ENCODE measurements at regions not wholly inside any gene's neighbourhood (a gene's known extent, or its start where the extent isn't known, plus 50 kb on each side); places are given as distances from the start of the nearest gene placed in this dataset.

DNA sequence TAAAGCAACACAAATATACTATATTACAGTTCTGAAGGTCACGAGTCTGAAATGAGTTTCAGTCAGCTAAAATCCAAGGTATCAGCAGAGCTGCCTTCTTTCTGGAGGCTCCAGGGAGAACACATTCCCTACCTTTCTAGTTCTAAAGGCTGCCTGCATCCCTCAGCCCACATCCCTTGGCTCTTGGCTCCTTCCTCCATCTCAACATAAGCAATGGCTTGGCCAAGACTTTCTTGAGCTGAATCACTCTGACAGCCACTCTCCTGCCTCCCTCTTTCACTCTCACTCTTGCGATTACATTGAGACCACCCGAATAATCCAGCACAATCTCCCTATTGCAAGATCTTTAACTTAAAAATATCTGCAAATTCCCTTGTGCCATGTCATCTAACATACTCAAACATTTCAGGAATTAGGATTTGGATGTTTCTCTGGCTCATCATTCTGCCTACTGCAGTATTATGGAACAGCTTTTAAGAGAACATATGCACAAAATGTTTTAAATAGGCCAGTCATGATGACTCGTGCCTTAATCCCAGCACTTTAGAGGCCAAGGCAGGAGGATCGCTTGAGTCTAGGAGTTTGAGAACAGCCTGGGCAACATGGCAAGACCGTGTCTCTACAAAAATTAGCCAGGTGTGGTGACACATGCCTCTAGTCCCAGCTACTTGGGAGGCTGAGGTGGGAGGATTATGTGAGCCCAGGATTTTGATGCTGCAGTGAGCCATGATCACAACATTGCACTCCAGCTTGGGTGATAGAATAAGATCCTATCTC is 144.2 kb upstream of the VSTM2A start (continued):
- TF ChIP-seq, protein P1, sequence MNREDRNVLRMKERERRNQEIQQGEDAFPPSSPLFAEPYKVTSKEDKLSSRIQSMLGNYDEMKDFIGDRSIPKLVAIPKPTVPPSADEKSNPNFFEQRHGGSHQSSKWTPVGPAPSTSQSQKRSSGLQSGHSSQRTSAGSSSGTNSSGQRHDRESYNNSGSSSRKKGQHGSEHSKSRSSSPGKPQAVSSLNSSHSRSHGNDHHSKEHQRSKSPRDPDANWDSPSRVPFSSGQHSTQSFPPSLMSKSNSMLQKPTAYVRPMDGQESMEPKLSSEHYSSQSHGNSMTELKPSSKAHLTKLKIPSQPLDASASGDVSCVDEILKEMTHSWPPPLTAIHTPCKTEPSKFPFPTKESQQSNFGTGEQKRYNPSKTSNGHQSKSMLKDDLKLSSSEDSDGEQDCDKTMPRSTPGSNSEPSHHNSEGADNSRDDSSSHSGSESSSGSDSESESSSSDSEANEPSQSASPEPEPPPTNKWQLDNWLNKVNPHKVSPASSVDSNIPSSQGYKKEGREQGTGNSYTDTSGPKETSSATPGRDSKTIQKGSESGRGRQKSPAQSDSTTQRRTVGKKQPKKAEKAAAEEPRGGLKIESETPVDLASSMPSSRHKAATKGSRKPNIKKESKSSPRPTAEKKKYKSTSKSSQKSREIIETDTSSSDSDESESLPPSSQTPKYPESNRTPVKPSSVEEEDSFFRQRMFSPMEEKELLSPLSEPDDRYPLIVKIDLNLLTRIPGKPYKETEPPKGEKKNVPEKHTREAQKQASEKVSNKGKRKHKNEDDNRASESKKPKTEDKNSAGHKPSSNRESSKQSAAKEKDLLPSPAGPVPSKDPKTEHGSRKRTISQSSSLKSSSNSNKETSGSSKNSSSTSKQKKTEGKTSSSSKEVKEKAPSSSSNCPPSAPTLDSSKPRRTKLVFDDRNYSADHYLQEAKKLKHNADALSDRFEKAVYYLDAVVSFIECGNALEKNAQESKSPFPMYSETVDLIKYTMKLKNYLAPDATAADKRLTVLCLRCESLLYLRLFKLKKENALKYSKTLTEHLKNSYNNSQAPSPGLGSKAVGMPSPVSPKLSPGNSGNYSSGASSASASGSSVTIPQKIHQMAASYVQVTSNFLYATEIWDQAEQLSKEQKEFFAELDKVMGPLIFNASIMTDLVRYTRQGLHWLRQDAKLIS (CRISPR knock-in tag; IDR thresholded peaks at IDR 0.05; ENCODE audit: borderline replicate concordance), result no peak
- TF ChIP-seq KAT7 (CRISPR knock-in tag; IDR thresholded peaks at IDR 0.05; ENCODE audit: borderline replicate concordance) (no peak), ZBTB21 (CRISPR knock-in tag; IDR thresholded peaks at IDR 0.05; ENCODE audit: borderline replicate concordance) (no peak), FOXK1 (CRISPR knock-in tag; IDR thresholded peaks at IDR 0.05) (no peak), ZNF317 (CRISPR knock-in tag; IDR thresholded peaks at IDR 0.05; ENCODE audit: borderline replicate concordance, low read depth) (no peak), MYBL2 (CRISPR knock-in tag; IDR thresholded peaks at IDR 0.05) (no peak), NFE2L1 (CRISPR knock-in tag; IDR thresholded peaks at IDR 0.05) (no peak), NR1H2 (CRISPR knock-in tag; IDR thresholded peaks at IDR 0.05) (no peak)
- TF ChIP-seq, protein P2, sequence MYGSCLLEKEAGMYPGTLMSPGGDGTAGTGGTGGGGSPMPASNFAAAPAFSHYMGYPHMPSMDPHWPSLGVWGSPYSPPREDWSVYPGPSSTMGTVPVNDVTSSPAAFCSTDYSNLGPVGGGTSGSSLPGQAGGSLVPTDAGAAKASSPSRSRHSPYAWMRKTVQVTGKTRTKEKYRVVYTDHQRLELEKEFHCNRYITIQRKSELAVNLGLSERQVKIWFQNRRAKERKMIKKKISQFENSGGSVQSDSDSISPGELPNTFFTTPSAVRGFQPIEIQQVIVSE (CRISPR knock-in tag; IDR thresholded peaks at IDR 0.05; ENCODE audit: borderline replicate concordance), result no peak

DNA sequence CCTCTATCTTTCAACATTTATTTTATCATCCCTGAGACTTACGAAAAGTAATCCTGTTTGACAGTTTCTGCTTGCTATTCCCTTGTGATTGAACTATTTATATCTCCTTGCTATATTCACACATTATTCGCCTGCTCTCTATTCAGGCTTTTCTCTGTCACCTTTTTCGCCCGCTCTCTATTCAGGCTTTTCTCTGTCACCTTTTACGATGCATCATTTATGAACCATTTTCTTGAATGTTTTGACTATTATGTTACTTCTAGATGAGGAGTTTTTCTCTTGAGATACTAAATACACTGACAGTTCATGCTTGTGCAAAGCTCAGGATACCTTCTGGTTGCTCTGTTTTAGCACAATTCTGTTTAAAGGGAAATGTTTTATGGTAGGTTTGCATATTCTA is 143.3 kb upstream of the VSTM2A start:
- peaks cover 11% of the 10 kb centered on the region for H3K9me3 Mint-ChIP-seq
- no peaks in the 10 kb centered on the region for H3K4me1 Mint-ChIP-seq
- no peak overlapping the region for H3K4me3 Mint-ChIP-seq
- ChIA-PET POLR2A (no interaction called here), CTCF (no interaction called here)
- no peak overlapping the region for H3K27ac Mint-ChIP-seq
- no peaks in the 10 kb centered on the region for H3K27me3 Mint-ChIP-seq (ENCODE audit: low read depth)
- TF ChIP-seq, protein P3, sequence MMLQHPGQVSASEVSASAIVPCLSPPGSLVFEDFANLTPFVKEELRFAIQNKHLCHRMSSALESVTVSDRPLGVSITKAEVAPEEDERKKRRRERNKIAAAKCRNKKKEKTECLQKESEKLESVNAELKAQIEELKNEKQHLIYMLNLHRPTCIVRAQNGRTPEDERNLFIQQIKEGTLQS (CRISPR knock-in tag; conservative IDR thresholded peaks at IDR 0.05), result no peak
- TF ChIP-seq TEAD4 (CRISPR knock-in tag; IDR thresholded peaks at IDR 0.05) (no peak), ELF4 (CRISPR knock-in tag; IDR thresholded peaks at IDR 0.05; ENCODE audit: low read depth) (no peak), HMGA2 (CRISPR knock-in tag; IDR thresholded peaks at IDR 0.05) (no peak)
- no peak for ATAC-seq
- DNase-seq (ENCODE audit: low spot score), result no peak
- H3K36me3 Mint-ChIP-seq, result peaks cover under 1% of the 10 kb centered on the region; the same call in 1 of the 2 replicates

DNA sequence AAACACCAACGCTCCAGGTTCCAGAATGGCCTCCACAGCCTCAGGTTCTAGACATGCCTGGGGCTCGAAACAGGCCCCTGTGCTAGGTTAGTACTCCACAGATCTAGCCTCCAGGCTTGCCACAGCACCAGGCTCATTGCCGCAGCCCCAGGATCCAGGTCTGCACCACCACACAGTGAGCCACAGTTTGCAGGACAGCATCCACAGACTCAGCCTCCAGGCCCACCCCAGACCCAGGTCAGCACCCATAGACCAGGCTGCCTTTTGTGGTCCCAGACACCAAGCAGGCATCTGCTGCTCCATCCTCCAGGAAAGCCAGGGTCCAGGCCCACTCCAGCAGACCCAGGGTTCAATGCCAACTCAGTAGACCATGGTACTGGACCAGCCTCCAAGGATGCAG is 132.3 kb upstream of the VSTM2A start:
- Mint-ChIP-seq H3K9me3 (peaks cover 65% of the 10 kb centered on the region), H3K4me3 (no peak overlapping the region), H3K27me3 (ENCODE audit: low read depth) (no peaks in the 10 kb centered on the region; the same call in 1 of the 2 replicates), H3K4me1 (no peaks in the 10 kb centered on the region), H3K27ac (no peak overlapping the region), H3K36me3 (peaks cover 13% of the 10 kb centered on the region)
- POLR2A ChIA-PET, result no interaction called here
- ATAC-seq, result no peak
- CTCF ChIA-PET, result no interaction called here
- DNase-seq (ENCODE audit: low spot score), result no peak
- TF ChIP-seq ZNF219 (CRISPR knock-in tag; IDR thresholded peaks at IDR 0.05; ENCODE audit: borderline replicate concordance), result no peak
- TF ChIP-seq, protein P4, sequence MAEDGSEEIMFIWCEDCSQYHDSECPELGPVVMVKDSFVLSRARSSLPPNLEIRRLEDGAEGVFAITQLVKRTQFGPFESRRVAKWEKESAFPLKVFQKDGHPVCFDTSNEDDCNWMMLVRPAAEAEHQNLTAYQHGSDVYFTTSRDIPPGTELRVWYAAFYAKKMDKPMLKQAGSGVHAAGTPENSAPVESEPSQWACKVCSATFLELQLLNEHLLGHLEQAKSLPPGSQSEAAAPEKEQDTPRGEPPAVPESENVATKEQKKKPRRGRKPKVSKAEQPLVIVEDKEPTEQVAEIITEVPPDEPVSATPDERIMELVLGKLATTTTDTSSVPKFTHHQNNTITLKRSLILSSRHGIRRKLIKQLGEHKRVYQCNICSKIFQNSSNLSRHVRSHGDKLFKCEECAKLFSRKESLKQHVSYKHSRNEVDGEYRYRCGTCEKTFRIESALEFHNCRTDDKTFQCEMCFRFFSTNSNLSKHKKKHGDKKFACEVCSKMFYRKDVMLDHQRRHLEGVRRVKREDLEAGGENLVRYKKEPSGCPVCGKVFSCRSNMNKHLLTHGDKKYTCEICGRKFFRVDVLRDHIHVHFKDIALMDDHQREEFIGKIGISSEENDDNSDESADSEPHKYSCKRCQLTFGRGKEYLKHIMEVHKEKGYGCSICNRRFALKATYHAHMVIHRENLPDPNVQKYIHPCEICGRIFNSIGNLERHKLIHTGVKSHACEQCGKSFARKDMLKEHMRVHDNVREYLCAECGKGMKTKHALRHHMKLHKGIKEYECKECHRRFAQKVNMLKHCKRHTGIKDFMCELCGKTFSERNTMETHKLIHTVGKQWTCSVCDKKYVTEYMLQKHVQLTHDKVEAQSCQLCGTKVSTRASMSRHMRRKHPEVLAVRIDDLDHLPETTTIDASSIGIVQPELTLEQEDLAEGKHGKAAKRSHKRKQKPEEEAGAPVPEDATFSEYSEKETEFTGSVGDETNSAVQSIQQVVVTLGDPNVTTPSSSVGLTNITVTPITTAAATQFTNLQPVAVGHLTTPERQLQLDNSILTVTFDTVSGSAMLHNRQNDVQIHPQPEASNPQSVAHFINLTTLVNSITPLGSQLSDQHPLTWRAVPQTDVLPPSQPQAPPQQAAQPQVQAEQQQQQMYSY (CRISPR knock-in tag; IDR thresholded peaks at IDR 0.05), result no peak
- no peak for TF ChIP-seq CREB1 (CRISPR knock-in tag; IDR thresholded peaks at IDR 0.05)
- TF ChIP-seq MXD4 (CRISPR knock-in tag; IDR thresholded peaks at IDR 0.05; ENCODE audit: borderline replicate concordance), result no peak
- TF ChIP-seq NFE2L1 (CRISPR knock-in tag; IDR thresholded peaks at IDR 0.05), result no peak
- TF ChIP-seq EMX1 (CRISPR knock-in tag; IDR thresholded peaks at IDR 0.05), result no peak
- no peak for TF ChIP-seq JUN (CRISPR knock-in tag; IDR thresholded peaks at IDR 0.05)
- TF ChIP-seq, protein P5, sequence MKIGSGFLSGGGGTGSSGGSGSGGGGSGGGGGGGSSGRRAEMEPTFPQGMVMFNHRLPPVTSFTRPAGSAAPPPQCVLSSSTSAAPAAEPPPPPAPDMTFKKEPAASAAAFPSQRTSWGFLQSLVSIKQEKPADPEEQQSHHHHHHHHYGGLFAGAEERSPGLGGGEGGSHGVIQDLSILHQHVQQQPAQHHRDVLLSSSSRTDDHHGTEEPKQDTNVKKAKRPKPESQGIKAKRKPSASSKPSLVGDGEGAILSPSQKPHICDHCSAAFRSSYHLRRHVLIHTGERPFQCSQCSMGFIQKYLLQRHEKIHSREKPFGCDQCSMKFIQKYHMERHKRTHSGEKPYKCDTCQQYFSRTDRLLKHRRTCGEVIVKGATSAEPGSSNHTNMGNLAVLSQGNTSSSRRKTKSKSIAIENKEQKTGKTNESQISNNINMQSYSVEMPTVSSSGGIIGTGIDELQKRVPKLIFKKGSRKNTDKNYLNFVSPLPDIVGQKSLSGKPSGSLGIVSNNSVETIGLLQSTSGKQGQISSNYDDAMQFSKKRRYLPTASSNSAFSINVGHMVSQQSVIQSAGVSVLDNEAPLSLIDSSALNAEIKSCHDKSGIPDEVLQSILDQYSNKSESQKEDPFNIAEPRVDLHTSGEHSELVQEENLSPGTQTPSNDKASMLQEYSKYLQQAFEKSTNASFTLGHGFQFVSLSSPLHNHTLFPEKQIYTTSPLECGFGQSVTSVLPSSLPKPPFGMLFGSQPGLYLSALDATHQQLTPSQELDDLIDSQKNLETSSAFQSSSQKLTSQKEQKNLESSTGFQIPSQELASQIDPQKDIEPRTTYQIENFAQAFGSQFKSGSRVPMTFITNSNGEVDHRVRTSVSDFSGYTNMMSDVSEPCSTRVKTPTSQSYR (CRISPR knock-in tag; IDR thresholded peaks at IDR 0.05), result no peak

Measured in WTC11 (cell line).